Mammary epithelial cell (primary cell): ENCODE measurements at regions not wholly inside any gene's neighbourhood (a gene's known extent, or its start where the extent isn't known, plus 50 kb on each side); places are given as distances from the start of the nearest gene placed in this dataset.

Experiments
- EZH2 ChIP-seq: IDR thresholded peaks from 2 replicates; pipeline ENCODE4 v1.6.1; 2012; ENCODE audit warnings: low read length, inconsistent platforms, borderline replicate concordance
- TF ChIP-seq, protein P1 (sequence below), 2 donors: IDR thresholded peaks in 1 of 2; conservative IDR thresholded peaks in 1 of 2; 2 replicates each; pipeline ENCODE4 v1.5.1; 2011 to 2012; ENCODE audit warnings: inconsistent platforms in 2 of 2, low read length in 2 of 2, mild to moderate bottlenecking in 2 of 2, control low read depth in 1 of 2, low read depth in 1 of 2; ENCODE audit not compliant: insufficient read depth in 1 of 2; ENCODE audit errors: extremely low read depth in 1 of 2

DNA sequence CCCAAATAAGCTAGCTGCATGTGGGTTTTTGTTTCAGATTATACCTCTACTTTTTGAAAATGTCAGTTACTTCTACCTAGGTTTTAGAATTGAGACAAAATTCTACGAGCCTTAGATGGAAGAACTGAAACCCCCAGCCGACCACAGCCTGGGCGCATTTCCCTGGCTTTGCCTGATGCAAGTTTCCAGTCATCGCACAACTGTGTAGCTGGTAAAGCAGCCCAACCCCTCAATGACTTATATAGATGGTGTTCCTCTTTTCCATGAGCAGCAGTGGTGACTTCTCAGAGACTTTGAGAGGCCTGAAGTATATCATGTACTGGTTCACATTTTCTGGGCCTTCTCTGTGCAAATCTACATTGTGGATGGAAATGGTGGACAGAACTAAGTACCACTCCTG lies 515.4 kb upstream of the RAB6C start:
- TF ChIP-seq, protein P1, sequence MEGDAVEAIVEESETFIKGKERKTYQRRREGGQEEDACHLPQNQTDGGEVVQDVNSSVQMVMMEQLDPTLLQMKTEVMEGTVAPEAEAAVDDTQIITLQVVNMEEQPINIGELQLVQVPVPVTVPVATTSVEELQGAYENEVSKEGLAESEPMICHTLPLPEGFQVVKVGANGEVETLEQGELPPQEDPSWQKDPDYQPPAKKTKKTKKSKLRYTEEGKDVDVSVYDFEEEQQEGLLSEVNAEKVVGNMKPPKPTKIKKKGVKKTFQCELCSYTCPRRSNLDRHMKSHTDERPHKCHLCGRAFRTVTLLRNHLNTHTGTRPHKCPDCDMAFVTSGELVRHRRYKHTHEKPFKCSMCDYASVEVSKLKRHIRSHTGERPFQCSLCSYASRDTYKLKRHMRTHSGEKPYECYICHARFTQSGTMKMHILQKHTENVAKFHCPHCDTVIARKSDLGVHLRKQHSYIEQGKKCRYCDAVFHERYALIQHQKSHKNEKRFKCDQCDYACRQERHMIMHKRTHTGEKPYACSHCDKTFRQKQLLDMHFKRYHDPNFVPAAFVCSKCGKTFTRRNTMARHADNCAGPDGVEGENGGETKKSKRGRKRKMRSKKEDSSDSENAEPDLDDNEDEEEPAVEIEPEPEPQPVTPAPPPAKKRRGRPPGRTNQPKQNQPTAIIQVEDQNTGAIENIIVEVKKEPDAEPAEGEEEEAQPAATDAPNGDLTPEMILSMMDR (conservative IDR thresholded peaks at IDR 0.05 in 1 of 2, IDR thresholded peaks at IDR 0.05 in 1 of 2; ENCODE audit: extremely low read depth in 1 of 2, insufficient read depth in 1 of 2, low read depth in 1 of 2, low read length in 2 of 2), result no peak
- no peak for TF ChIP-seq EZH2
